GM21717 (cell line): ENCODE measurements at regions not wholly inside any gene's neighbourhood (a gene's known extent, or its start where the extent isn't known, plus 50 kb on each side); places are given as distances from the start of the nearest gene placed in this dataset.
"Not testable (repeated sequence)": the region's sequence is repeated elsewhere in the genome, so short reads cannot be mapped to it uniquely, and the experiment has no call there.

Experiments used
- ATAC-seq: cut with Tn5 transposase; IDR thresholded peaks from one replicate; pipeline ENCODE4 v1.9.1; 2021; ENCODE audit warnings: mild to moderate bottlenecking, moderate library complexity; ENCODE audit not compliant: unreplicated experiment

GRCh38 chr2:109052922-109053321 lies 63.9 kb upstream of the EDAR start:
- ATAC-seq = no peak

GRCh38 chr2:109049022-109049421 lies 60.0 kb upstream of the EDAR start:
- ATAC-seq = no peak

GRCh38 chr2:109048163-109048562 lies 59.1 kb upstream of the EDAR start:
- ATAC-seq = no peak

- not testable (repeated sequence) for ATAC-seq
Measured at GRCh38 chr2:109047569-109047968, 58.5 kb upstream of the EDAR start.

- ATAC-seq = peak; percentile 68
Measured at GRCh38 chr2:109046925-109047508, 58.0 kb upstream of the EDAR start.

GRCh38 chr2:109045505-109045904 lies 56.5 kb upstream of the EDAR start:
- ATAC-seq = no peak

GRCh38 chr2:109038992-109039391 lies 50.0 kb upstream of the EDAR start:
- ATAC-seq = no peak
